Mucosa of descending colon (tissue), 3 donors: ENCODE measurements at regions not wholly inside any gene's neighbourhood (a gene's known extent, or its start where the extent isn't known, plus 50 kb on each side); places are given as distances from the start of the nearest gene placed in this dataset.

Source experiments
- ATAC-seq: fragments of 200-7000 bp; cut with Tn5 transposase; one replicate; pipeline ENCODE4 v1.9.1; 2020; ENCODE audit warnings: mild to moderate bottlenecking, moderate library complexity
- DNase-seq, 3 donors: peaks; one replicate each; pipeline ENCODE4 v3.0.0-alpha.2; 2020
- H3K36me3 ChIP-seq: fragments of 200-600 bp; one replicate; pipeline ENCODE4 v1.8.0; 2021; ENCODE audit warnings: low read depth, mild to moderate bottlenecking
- H3K4me1 ChIP-seq: fragments of 200-600 bp; one replicate; pipeline ENCODE4 v1.8.0; 2021; ENCODE audit warnings: low read depth, mild to moderate bottlenecking
- H3K4me3 ChIP-seq: fragments of 200-600 bp; one replicate; pipeline ENCODE4 v1.8.0; 2021; ENCODE audit warnings: mild to moderate bottlenecking
- H3K9me3 ChIP-seq: fragments of 200-600 bp; one replicate; pipeline ENCODE4 v1.8.0; 2021; ENCODE audit warnings: mild to moderate bottlenecking
- intact Hi-C, 2 donors: fragments of 100-400 bp; cut with DNase I in 1 of 2; cut with micrococcal nuclease in 1 of 2; formaldehyde crosslinking; loops; one replicate each; pipeline versions ENCODE4 v1.11.0 to v1.11.1; 2022; cut with DNase I, micrococcal nuclease
- TF ChIP-seq, protein P1 (sequence below): fragments of 200-600 bp; IDR thresholded peaks from one replicate; pipeline ENCODE4 v1.8.0; 2022; ENCODE audit warnings: antibody characterized with exemption, mild to moderate bottlenecking
- donor health status: DM: no; HTN: no; CAD: no; lungs with moderate emphysema.
- donor health status: DM: no; HTN: no; CAD: no.
- donor health status: DM: no; HTN: yes; CAD: no.

DNA sequence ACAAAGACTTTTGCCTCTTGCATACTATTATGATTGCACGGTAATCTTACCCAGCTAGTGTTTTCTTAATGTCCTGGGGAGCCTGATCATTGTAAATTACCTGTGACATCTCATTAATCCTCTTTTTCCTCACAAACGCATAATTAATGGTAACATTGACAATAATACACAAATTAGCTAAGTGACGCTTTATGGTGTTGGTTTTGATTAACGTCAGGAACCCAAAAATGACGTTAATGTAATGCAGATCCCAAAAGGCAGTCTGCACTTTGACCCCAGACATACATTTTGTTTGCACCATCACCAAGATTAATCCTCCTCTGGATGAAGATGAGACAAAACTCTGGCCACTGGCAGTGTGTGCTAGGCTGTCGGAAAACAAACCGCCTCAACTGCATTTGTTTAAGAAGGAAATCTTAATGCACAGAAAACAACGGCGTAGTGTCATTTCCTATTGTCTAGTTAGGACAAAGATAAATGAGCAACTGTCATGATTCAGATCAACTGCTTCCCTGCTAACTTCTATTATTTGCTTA is 83.9 kb upstream of the CDIN1 start:
- intact Hi-C loops: no loop called here
- Histone ChIP-seq H3K9me3 (no peaks in the 10 kb centered on the region), H3K4me3 (no peak overlapping the region), H3K4me1 (no peaks in the 10 kb centered on the region), H3K36me3 (no peaks in the 10 kb centered on the region)
- no peak for ATAC-seq
- no peak for DNase-seq
- TF ChIP-seq, protein P1, sequence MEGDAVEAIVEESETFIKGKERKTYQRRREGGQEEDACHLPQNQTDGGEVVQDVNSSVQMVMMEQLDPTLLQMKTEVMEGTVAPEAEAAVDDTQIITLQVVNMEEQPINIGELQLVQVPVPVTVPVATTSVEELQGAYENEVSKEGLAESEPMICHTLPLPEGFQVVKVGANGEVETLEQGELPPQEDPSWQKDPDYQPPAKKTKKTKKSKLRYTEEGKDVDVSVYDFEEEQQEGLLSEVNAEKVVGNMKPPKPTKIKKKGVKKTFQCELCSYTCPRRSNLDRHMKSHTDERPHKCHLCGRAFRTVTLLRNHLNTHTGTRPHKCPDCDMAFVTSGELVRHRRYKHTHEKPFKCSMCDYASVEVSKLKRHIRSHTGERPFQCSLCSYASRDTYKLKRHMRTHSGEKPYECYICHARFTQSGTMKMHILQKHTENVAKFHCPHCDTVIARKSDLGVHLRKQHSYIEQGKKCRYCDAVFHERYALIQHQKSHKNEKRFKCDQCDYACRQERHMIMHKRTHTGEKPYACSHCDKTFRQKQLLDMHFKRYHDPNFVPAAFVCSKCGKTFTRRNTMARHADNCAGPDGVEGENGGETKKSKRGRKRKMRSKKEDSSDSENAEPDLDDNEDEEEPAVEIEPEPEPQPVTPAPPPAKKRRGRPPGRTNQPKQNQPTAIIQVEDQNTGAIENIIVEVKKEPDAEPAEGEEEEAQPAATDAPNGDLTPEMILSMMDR: no peak

DNA sequence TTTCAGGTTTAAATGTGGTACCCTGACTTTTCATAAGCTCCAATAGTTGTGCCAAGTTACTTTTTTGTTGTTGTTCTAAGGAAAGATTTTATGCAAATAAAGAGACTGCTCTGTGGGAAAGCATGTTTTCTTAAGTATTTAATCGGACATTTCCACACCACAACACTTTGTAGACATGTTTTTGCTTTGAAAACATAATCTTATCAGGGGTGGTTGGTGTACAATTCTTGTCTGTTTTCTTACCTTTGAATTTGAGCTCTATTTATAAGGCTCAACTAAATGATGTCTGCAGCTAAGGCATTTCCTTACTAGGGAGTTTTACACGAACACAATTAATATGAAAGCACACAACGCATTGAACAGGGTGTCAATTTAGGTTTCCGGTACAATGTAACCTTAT is 81.5 kb upstream of the CDIN1 start:
- intact Hi-C loops: no loop called here

DNA sequence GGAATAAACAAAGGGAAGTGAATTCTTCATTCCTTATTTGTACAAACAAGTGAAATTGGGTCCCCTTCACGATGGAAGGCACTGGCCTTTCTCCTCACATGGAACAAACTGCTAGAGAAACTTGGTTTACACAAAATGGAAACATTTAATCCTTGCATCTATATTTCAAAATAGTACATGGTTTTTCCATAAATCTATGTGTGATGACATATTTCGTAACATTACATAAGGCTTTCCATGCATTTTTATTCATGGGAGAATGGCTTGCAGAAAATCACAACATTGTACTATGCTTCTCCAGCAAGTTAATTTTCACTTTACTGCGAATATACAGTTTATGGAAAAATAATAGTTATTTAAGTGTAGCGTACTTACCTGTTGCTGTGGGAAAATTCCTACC is 81.0 kb upstream of the CDIN1 start:
- Histone ChIP-seq H3K9me3 (no peaks in the 10 kb centered on the region), H3K4me3 (no peak overlapping the region), H3K36me3 (no peaks in the 10 kb centered on the region), H3K4me1 (no peaks in the 10 kb centered on the region)
- intact Hi-C loops: no loop called here
- TF ChIP-seq, protein P1: no peak
- ATAC-seq: no peak
- DNase-seq: no peak

More for the DNA sequence above, 81.5 kb upstream of the CDIN1 start:
- no peak overlapping the region for H3K4me3 ChIP-seq
- TF ChIP-seq, protein P1: no peak
- no peak for DNase-seq
- H3K36me3 ChIP-seq: no peaks in the 10 kb centered on the region
- H3K4me1 ChIP-seq: no peaks in the 10 kb centered on the region
- no peaks in the 10 kb centered on the region for H3K9me3 ChIP-seq
- ATAC-seq: no peak

DNA sequence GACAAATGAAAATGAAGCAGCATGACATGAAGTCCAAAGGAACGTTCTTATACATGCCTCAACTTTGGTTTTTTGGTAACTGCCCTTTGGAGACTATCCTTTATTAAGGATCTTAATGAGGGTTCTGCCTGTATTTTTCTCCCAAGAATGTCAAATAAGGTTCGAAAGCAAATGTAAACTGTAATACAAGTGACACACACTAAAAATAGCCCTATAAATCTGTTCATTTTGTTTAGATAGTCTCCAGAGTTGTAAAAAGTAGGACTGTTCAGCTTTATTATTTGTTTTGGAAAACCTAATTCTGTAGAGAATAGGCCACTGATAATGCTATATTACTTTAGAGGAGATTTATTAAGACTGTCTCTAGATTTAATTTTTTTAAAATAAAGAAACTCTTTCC is 80.5 kb upstream of the CDIN1 start:
- TF ChIP-seq, protein P1: no peak
- no peaks in the 10 kb centered on the region for H3K36me3 ChIP-seq
- no peaks in the 10 kb centered on the region for H3K9me3 ChIP-seq
- no peak for ATAC-seq
- no peak for DNase-seq
- no peak overlapping the region for H3K4me3 ChIP-seq
- H3K4me1 ChIP-seq: no peaks in the 10 kb centered on the region
- intact Hi-C loops: no loop called here

DNA sequence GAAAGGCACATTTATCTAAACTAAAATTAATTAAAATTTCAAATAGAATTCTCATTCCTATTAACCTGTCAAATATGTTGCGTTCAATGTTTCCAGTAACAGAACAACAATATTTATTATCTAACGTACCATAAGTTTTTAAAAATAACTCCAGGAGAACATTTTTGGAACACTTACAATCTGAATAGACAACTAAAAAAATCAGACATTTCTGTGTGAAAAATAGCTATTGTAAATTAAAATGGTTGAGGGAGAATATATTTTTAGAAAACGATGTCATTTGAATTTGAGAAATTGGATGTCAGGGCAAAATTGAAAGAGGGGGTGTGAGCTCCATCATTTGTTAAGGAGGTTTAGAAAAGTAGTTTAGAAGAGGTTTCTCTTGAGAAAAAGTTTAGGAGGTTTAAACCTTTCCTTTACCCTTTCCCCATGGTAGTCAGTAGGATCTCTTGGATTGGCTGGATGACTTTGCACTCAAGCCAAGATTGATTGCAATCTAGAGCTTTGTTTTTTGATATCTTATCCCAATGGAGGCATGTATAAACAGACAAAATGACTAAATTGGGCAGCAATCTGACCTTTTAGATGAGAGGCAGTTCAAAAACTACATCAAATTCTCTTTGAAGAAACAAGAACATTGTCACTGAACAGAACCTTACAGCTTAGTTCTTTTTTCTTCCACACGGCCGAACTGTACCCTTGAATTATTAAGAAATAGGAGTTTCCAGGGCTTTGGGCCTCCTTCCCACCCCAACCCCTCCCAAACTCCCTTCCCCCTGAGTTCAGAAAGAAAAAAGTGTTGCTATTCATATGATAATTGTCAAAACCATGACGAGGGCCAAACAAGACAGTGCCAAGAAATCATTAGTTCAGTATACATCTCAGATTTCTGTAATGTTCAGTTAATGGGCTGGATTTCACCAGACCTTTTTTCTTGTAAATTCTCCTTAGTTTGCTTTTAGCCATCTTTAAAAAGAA is 79.7 kb upstream of the CDIN1 start:
- H3K36me3 ChIP-seq: no peaks in the 10 kb centered on the region
- intact Hi-C loops: loop anchor here in 1 of 2 donors (5.0 kb wide), 2 partner anchors 613 to 633 kb away; no protein-coding TSS in a partner anchor
- TF ChIP-seq, protein P1: no peak
- DNase-seq (no peak), ATAC-seq (no peak)
- H3K4me3 ChIP-seq: no peak overlapping the region
- no peaks in the 10 kb centered on the region for H3K9me3 ChIP-seq
- H3K4me1 ChIP-seq: no peaks in the 10 kb centered on the region
